OCI-LY7 (cell line): ENCODE measurements at regions not wholly inside any gene's neighbourhood (a gene's known extent, or its start where the extent isn't known, plus 50 kb on each side); places are given as distances from the start of the nearest gene placed in this dataset.

Experiments
- CTCF ChIP-seq: fragments of 200-600 bp; sonication (generic); conservative IDR thresholded peaks from 2 replicates; pipeline ENCODE4 v1.5.1; 2014; ENCODE audit warnings: mild to moderate bottlenecking, antibody characterized with exemption, low read length, moderate library complexity, mixed read lengths
- EZH2phosphoT487 ChIP-seq: fragments of 200-600 bp; sonication (generic); IDR thresholded peaks from 2 replicates; pipeline ENCODE4 v1.6.1; 2018; ENCODE audit warnings: low read depth, borderline replicate concordance, mild to moderate bottlenecking, mixed run types, antibody characterized with exemption, low read length, moderate library complexity, mixed read lengths

GRCh38 chr14:29039171-29039570, 272.6 kb downstream of the FOXG1 start:
- TF ChIP-seq CTCF (no peak), EZH2phosphoT487 (no peak)
